EH (cell line): ENCODE measurements at regions not wholly inside any gene's neighbourhood (a gene's known extent, or its start where the extent isn't known, plus 50 kb on each side); places are given as distances from the start of the nearest gene placed in this dataset.

Experiments used
- DNase-seq: peaks from one replicate; pipeline ENCODE4 v3.0.0-alpha.2; 2015; ENCODE audit warnings: low read depth

DNA sequence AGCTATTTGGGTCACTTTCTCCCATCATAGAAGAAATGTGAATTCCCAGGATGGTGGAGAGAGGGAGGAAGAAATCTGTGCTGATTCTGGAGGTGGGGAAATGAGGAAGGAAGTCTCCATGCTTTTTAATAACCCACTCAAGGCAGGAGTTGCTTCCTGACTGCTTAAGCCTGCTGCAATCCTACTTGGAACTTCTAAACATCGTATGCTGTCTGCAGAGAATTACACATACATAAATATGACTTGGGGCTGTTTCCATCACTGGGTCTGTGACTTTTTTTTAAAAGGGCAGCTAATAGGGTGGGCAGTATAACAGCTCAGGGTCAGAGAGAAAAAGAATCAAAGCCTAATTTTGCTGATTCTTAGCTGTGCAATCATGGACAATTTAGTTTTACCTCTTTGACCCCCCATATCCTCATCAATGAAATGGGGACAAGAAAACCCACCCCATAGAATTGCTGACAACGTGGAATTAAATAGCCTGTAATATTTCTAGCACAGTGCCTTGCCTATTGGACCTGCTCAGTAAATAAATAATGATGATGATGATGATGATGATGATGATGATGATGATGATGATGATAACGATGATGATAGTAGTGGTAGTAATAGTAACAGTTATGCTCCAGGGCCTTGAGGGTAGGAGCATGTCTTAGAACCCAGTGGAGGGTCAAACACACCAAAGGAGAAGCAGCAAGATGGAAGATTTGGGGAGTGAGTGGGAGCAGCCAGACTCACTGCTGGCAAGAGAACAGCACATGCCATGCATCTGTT is 166.7 kb upstream of the LRFN2 start:
- no peak for DNase-seq

GRCh38 chr6:40753048-40753447 is 165.9 kb upstream of the LRFN2 start:
- DNase-seq = no peak

DNA sequence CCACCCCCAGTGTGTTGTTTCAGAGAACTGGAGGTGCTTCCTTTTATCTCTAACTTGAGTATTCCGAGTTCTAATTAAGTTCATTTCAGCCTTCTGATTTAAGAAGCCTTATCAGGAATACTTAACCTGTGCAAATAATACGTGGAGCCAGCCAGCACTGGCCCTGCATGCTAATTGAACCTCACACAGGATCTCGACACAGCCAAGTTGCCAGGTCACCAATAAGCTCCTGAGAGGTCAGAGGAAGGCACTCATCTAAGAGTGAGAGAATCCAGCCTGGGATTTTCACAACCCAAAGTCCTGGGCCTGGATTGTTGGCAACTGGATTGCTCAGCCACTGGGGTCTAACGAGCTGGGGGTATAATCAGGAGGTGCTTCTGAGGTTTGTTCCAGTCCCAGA is 157.7 kb upstream of the LRFN2 start:
- no peak for DNase-seq

DNA sequence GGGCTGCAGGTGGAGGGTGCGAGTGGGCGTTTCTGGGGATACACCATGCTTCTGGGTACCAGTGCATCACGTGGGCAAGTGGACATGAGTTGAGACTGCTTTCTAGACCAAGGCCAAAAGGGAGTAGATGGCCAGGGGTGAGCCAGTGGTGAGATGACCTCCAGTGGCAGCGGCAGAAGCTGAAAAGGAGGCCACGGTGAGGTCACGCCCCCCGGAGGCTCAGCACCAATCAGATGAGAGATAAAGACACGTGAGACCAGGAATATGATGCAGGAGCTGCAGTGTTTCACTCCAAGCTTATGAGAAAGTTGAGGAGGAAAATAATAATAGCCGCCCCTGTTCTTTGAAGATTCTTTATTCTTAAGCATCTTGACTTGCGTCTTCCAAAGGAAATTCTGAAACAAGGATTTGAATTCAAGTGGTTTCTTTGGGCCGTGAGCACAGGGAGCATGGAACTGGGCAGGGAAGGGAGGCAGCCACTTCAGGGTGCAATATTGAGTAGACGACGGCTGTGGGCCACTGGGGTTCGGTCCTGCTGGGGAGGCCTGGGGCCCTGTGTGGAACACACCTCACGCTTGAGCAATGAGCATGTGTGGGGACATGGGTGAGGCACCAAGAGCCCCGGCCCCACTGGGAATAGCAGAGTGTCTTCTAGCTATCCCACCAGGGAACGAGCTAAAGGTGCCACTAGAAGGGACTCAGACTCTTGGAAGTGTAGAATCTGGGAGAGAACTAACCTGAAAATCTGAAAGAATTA is 156.7 kb upstream of the LRFN2 start:
- DNase-seq = no peak

DNA sequence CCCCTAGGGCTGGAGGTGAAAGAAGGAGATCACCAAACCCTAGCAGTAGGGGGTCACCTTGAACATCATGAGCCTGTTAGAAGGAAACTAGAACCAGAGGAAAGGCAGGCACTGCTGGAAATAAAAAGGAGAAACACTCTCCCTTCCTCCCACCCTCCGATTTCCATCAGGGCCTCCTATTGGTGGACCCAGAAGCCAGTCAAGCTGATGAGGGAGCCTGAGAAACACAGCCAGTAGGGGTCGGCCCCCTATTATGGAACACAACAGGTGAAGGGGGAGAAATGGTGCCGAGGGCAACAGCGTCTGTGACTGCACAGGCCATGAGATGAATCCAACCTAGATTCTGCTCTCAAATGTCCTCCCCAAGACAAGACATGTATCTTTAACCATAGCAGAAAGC is 156.1 kb upstream of the LRFN2 start:
- DNase-seq = no peak

DNA sequence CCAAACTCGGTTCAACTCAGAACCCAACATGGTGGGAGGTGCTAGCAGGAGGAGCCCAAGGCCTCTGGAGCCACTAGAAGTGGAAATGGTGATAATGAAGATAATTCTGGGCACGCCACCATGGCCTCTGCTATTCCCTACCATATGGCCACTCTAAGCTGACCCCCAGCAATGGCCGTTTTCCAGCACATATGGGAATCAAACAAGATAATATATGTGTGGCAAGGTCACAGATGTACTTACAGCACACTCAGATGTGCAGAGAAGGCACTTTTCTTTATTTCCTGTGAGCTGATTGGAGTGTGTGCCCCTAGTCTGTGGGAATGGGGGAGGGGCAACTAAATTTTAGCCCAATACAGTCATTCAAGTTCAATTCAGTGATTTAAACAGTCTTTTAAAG is 153.4 kb upstream of the LRFN2 start:
- DNase-seq = no peak

DNA sequence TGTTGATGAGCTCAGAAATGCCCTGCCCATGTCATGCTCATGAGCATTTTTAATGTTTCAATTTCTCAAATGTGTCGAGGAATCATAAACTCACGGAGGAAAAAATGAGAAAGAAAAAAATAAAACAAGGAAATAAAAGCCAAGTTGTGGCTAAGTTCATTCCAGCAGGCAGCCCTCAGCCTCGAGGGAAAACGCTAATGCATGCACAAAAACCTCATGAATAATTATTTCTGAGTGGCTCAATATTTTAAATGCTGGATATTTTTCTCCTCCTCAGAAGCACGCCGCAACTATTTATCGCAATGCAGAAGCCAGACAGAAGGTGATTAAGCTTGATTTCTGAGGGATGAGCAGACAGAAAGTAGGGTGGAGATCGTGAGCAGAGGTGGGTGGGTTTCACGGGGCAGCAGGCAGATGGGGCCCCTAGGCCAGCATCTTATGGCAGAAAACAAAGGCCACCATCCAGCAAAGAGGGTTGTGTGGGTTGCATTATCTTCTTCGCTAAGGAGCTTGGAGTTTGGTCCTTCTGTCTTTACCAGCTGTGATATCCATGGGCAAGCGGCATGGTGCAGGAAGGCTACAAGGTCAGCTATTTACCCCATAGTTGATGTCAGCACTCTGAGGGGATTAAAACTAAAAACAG is 151.5 kb upstream of the LRFN2 start:
- no peak for DNase-seq

DNA sequence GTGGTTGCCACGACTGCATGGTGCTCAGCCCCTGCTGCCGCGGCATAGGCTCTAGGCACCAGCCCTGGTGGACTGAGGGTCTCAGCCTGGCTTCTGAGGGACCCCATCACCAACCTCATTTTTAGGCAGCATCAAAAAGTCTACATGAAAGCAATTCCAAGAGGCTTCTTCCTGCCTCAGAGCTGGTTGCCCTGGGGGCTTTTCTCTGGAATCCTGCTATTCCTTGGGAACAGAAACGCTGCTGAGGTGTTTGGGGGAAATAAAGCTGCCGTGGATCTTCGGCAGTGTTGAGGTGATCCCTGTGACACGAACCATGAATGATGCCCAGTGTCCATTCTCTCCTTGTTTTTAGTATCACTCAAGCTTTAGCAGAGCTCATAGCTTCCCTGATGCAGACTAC is 148.4 kb upstream of the LRFN2 start:
- no peak for DNase-seq

DNA sequence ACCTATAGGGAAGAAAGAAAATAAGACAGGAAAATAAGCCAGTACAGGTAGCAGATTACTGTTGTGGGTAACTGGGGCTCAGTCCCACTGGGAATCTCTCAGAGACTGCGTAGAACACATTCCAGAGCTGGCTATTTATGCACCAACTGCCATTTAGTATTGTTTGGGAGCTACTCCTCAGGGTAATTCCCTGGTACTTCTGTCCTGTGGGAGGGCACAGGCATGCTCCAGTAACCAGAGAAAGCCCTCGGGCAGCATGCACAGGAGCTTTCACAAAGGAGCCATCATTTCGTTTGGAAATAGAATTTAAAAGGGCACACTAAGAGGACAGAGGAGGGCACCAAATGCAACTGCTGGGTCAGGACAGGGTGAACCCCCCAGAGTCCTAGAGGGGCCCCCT is 148.0 kb upstream of the LRFN2 start:
- DNase-seq = peak; percentile 24

GRCh38 chr6:40734607-40735006 is 147.4 kb upstream of the LRFN2 start:
- DNase-seq = no peak

DNA sequence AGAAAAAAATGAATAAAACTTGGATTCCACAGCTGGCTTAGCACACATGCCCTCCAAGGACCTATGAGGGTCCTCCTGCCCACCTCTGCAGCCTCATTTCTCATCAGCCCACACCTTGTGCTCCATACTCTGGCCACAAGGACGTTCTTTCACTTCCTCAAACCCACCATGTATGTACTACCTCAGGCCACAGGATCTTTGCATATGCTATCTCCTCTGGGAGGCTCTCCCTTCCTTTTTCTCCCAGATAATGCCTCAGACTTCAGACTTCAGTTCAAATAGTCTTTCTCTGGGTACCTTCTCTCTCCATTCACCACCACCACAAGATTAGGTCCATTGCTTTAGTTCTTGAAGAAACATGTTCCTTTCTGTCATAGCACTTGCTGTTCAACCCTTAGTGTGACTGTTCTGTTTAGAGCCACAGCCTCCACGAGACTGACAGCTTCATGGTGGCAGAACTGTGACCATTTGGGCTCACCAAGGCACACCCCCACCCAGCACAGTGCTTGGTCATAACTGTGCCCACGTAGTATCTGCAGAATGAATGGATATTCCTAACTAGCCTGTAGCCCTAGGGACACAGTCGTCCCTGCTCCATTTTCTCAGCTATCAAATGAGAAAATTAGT is 146.7 kb upstream of the LRFN2 start:
- no peak for DNase-seq

GRCh38 chr6:40733290-40733689 is 146.1 kb upstream of the LRFN2 start:
- DNase-seq = peak; percentile 86

GRCh38 chr6:40732878-40733277 is 145.7 kb upstream of the LRFN2 start:
- DNase-seq = peak; percentile 54

DNA sequence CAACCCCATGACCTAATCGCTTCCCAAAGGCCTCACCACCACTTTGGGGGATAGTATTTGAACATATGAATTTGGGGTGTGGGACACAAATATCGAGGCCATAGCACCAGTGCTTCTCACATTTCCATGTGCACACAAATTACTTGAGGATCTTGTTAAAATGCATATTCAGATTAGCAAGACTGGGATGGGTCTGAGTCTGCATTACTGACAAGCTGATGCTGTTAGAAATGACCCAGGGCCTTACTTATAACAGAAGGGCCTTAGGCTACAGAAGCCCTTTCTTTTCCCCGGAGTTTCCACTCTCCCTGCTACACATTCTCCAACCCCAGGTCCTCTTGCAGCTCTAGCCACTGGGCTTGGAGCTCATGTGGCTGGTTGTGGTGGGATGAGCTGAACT is 141.5 kb upstream of the LRFN2 start:
- DNase-seq = no peak

DNA sequence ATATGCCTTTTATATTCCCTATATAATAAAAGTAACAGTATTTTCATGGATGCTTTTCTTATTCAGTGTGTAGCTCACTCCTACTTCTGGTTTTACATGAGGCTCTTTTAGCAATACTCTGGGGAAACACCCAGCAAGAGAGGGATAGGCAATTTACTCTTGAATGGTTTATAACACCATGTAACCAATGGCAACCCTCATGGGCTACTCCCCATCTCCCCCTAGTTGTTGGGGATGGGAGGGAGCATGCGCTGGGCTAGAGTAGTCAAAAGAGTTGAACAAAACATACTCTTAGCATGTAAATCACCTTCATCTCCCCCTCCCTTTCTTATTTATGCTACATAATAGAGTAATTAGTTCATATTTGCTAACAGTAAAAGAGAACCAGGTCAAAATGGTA is 140.1 kb upstream of the LRFN2 start:
- DNase-seq = no peak

DNA sequence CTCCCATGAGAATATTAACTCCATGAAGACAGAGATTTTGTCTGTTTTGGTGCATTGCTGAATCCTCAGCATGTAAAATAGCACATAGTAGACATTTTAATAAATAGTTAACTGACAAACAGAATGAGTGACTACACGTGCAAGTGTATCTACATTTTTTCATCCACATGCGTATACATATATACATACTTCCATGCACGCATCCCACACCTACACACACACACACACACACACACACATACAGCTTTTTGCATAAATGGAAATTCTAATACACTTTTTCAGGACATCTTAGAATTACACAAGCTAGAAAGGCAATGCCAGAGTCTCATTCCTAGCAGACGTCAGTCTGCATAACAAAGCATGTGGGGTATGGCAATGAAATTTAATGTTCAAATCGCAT is 139.7 kb upstream of the LRFN2 start:
- DNase-seq = no peak

GRCh38 chr6:40725390-40725789 is 138.2 kb upstream of the LRFN2 start:
- DNase-seq = no peak

DNA sequence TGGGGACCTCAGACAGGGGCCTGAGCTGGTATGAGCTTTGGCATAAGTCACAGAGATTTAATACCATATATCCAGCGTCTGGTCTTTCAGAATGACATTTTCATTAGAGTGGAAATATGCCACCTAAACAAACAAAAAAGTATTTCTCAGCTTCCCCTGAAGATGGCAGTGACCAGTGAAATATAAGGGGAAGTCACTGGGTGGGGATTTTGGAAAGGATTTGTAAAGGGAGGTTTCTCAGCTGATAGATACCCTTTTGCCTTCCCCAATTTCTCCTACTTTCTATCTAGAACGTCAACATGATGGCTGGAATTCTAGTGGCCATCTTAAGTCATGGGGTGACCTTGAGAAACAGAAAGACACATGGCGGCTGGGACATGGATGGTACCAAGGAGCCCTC is 137.7 kb upstream of the LRFN2 start:
- no peak for DNase-seq

DNA sequence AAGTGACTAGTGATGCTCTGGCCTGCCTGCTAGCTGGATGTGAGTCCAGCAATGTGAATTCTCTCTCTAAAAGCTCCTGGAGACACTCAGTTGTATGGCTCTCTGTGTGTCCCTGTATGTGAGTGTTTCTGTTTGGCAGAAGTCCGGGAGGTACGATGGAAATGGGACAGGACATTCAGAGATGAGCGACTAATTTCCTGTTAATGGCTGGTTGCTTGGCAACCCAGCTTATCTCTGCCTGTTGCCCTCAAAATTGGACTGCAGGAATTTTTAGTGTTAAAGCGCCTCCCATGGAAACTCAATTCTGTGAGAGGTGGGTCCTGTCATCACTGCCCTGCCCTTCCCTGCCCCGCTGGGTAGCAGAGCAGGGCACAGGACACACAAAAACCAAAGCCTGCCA is 136.8 kb upstream of the LRFN2 start:
- DNase-seq = peak; percentile 77

- DNase-seq = peak; percentile 36
Measured at GRCh38 chr6:40722553-40723258, 135.5 kb upstream of the LRFN2 start.

GRCh38 chr6:40722091-40722490 is 134.9 kb upstream of the LRFN2 start:
- DNase-seq = no peak
